Activated CD4-positive, CD25-positive, alpha-beta regulatory T cell (primary cell): ENCODE measurements at regions not wholly inside any gene's neighbourhood (a gene's known extent, or its start where the extent isn't known, plus 50 kb on each side); places are given as distances from the start of the nearest gene placed in this dataset.
A peak's percentile ranks its signal among the peaks of the same experiment; 100 is the strongest.

Experiments
- DNase-seq, 4 experiments: peaks; one replicate each; lab custom pipeline; 2025; lab: John Stamatoyannopoulos, UW

DNA sequence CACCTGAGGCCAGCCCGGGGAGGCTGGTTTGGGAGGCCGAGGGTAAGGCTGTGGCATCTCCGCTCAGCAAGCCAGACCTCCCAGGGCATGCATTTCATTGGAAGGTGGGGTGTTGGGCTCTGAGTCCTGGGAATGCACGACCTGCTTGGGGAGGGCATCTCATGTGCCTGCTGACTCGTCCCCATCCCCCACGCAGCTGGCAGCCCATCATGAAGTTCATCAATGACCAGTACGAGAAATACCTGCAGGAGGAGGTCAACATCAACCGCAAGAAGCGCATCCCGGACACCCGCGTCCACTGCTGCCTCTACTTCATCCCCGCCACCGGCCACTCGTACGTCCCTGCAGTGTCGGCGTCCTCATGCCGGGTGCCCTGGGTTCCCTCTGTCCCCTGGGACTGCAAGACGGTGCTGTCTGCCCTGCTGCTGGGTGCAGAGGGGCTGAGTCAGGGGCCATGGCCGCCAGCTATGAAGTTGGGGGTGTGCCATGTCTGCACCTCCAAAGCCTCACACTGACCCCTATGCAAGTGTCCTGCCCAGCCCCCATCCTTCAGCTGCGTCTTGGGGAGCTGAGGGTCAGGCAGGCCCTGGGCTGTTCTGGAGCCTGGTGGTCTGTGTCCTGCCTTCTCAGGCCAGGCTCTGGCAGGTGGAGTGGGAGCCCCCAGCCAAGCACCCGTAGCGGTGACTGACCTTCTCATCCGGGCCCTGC is 347.9 kb downstream of the SEC14L1 start:
- DNase-seq, result no peak

GRCh38 chr17:77489239-77489892 is 348.6 kb downstream of the SEC14L1 start:
- no peak for DNase-seq

DNA sequence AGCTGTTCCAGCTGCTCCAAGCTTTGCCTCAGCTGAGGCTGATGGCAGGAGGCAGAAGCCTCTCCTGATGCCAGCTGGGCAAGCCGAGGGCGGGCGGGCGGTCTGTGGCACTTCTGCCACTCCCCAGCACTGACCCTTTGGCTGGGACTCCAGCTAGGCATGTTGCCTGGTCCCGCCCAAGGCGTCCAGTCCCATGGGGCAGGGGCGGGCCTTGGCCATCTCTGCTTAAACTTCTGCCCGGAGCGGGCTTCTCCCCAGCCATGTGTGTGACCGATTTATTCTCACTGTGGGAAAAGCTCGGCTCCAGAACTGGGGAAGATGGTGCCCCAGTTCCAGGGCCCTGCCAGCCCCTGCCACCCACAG is 349.1 kb downstream of the SEC14L1 start:
- DNase-seq, result no peak

DNA sequence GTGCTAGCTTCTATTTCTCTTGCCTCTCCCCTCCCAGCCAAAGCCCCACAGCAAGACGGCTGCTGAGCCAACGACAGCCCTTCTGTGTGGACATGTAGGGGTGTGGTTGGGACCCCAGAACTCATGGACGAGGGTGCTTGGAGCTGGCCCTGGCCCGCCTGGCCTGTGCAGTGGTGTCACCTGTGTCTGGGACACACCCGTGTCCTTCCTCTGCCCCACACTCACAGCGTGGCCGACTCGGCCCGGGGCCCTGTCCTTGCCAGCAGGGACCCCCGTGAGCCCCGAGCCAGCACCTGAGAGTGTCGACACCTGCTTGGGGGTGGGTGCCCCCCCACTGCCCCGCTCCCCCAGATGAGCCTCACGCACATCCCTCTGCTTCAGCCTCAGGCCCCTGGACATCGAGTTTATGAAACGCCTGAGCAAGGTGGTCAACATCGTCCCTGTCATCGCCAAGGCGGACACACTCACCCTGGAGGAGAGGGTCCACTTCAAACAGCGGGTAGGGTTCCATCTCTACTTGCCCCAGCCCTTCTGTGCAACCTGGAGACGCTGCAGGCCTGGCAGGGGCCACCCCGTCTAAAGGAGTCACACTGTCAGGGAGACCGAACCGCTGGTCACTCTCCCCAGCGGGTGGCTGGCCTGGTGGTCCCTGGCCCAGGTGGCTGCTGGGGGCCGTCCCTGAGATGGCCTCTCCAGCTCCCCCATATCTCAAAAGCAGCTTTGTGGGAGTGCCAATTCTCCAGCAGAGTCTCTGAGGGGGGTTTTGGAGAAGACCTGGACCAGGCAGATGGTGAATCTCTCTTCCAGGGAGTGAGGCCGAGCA is 349.8 kb downstream of the SEC14L1 start:
- DNase-seq, result no peak

DNA sequence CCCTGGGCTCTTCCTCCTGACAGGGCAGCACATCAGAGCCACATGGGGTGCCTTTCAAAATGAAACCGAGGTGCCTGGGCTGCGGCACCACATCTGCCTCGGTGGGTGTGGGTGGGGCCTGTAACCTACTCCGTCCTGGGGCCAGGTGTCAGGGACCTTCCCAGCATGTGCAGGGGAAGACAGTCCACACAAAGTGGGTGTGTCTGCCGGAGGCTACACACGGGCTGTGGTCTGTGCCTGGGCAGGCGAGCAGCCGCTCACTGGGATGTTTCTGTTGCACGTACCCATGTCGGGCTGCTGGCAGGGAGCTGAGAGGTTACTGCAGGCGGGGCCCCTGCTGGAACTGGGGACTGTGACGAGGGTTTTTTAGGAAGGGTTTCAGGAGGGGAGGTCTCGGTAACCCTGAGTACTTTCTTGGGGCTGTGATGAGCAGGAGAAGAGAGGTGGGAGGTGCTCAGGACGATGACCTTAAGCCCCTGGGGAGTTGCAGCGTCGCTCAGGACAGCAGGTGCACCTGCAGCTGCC is 351.2 kb downstream of the SEC14L1 start:
- DNase-seq, result no peak

GRCh38 chr17:77492446-77493237 is 351.9 kb downstream of the SEC14L1 start:
- DNase-seq, result no peak

DNA sequence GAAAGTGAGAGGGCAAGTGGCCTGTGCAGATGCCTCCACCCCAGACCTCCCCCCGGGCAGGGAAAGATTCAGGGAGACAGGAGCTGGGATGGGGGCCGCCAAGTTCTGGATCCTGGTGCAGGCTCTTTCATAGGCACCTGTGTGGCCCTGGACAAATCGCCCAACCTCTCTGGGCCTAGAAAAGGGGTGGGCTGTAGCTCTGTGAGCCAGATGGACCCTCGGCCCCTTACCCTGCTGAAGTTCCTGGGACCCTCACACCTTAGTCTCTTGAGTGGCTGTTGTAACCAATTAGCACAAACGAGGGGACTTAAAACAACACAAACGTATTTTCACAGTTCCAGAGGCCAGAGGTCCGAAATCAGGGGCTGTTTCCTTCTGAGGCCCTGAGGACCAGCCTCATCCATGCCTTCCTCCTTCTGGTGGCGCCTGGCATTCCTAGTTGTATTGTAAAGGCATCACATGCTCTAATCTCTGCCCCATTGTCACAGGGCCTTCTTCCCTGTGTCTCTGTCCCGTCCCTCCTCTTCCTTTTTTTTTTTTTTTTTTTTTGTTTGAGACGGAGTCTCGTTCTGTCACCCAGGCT is 352.6 kb downstream of the SEC14L1 start:
- no peak for DNase-seq

- DNase-seq, result no peak
Measured at GRCh38 chr17:77493901-77494663, 353.3 kb downstream of the SEC14L1 start.

DNA sequence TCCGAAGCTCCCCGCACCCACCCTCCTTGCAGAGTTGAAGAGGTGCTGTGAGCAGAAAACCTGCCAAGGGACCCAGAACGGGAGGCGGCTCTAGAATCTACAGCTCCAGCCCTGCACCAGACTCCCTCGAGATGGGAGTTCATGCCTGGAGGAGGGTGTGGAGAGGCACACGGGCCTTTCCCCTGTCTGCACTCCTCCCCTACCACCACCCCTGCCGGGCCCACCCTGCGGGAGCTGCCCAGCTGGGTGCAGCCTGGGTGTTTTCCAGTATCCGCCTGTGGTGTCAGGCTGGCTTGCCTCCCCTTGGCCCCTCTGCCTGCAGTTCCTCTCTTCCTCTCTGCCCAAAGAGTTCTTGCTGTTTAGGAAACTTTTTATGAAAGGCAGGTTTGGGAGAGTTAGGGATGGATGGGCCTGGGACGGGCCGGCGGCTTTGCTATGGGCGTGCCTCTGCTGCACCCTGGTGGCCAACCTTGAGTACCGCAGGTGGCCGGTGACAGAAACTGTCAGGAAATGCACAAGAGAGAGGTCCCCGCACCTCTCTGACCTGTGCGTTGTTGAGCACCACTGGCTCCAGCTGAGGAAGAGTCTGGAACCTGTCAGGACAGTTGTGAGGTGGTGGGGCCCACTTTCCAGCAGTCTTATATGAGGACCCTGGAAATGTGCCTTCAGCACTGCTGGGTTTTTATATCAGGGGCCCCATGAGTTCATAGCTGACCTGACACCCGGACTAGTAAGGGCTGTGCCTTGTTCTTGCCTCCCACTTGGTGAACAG is 354.1 kb downstream of the SEC14L1 start:
- peak; percentile 45 to 66 (median 58) for DNase-seq

DNA sequence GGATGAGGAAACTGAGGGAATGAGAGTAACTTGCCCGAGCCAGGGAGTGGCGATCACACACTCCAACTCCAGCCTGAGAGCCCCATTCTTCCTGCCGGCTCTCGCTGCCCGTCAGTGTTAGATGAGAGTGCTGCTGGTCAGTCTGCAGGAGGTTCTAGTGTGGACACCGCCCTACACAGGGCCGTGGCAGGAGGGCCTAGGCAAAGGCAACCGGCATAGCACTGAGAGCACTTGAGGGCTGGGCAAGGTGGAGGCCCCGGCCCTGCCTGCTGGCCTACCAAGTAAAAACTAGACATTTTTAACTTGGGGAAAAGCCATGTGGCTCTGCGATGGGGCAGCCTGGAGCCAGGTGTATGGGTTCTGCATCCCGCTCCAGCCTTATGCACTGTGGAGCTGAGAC is 354.8 kb downstream of the SEC14L1 start:
- DNase-seq, result no peak

- no peak for DNase-seq
Measured at GRCh38 chr17:77496401-77496801, 355.6 kb downstream of the SEC14L1 start.

DNA sequence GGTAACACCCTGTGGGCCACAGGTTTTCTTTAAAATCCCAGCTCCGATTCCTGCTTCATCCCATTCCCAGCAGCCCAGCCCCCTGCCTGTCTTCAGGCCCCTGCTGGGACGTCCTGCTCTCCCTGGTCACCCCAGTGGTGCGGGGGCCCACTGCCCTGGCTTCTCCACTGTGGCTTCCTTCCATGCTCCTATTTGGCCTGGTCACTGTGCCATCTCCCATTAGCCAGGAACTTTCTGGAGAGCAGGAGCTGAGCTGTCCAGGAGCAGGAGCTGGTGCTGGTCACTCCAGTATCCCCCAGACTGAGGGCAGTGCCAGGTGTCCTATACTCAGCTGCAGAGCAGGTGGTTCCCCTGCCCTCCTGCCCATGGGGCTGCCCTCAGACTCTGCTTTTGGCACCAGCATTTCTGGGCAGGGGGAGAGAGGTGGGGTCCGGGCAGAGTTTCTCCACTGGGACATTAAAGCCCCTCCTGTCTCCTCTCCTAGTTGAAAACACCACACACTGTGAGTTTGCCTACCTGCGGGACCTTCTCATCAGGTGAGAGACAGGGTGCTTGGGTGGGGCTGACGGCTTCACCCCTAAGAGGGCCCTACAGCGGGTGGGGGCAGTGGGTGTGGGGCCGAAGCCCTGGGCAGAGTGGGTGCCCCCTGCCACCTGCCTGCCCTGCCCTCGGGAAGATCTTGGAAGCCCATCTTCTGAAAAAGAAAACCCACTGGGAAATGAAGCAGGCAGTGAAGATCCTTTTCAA is 356.2 kb downstream of the SEC14L1 start:
- DNase-seq, result no peak

DNA sequence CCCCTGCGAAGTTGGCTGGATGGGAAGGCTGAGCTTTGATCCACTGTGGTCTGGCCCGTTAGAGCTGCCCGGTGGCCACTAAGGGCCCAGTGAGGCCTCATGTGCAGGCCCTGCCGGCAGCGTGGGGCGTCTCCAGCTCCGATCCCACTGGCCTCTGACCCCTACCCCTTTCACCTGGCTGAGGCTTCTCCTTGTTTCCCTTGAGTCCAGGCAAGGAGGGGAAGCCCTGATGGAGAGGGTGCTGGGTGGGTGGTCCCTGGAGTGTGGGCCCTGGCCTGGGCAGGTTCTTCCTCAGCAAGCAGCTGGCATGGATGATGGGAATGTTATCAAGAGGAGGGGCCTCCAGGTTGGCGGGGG is 356.8 kb downstream of the SEC14L1 start:
- no peak for DNase-seq

GRCh38 chr17:77498091-77498741 is 357.4 kb downstream of the SEC14L1 start:
- DNase-seq, result no peak

DNA sequence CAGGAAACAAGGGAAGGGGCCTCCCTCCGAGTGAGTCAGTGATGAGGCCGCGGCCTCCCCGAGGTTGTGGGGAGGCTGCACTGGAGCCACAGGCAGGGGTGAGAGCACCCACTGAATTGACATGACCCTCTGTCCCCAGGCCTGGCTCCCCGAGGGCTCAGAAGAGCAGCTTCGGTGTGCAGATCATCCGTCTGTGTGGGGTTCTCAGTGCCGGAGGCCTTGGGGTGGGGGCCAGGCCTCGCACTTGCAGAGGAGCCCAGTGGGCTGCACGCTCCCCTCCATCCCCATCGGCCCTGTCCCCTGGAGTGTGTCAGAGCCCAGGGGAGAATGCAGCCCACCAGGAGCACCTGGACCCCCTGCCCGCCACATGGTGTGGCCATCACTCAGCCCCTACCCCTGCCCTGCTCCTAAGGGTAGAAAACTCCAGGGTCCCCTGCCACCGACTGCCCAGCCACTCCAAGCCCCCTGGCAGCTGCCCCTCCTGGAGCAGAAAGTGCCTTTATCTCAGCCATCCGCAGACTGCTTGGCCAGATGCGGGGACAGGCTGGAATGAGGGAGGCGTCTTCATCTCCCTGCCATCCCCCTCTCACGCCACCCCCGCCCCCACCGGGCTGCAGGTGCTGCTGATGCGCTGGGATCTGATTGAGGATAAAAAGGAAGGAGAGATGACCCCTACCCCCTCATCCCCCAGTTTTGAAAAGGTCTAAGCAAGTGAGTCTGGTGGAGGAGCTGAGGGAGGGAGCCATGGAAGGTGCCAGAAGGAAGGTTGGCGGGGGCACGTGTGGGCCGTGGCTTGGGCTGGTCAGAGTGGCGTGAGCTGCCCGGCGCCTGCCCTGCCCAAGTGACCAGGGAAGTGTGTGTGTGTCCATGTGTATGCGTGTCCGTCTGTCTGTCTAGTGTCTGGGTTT is 358.3 kb downstream of the SEC14L1 start:
- DNase-seq, result no peak

- DNase-seq, result no peak
Measured at GRCh38 chr17:77499699-77500435, 359.1 kb downstream of the SEC14L1 start.

DNA sequence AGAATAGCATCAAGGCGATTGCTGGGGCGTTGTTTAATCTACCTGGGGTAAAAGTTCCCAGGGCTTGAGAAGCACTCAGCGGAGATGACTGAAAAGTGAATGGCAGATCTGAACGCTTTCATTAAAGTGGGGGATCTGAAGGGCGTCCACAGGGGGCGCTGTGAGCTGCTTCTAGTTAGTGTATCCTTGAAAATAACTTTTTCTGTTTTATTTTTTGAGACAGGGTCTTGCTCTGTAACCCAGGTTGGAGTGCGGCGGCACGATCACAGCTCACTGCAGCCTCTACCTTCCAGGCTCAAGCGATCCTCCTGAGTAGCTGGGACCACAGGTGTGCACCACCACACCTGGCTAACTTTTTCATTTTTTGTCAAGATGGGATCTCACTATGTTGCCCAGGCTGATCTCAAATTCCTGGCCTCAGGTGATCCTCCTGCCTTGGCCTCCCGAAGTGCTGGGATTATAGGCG is 360.4 kb downstream of the SEC14L1 start:
- DNase-seq, result peak in 1 of 4 experiments; percentile 16
